Caco-2 (cell line): ENCODE measurements at regions not wholly inside any gene's neighbourhood (a gene's known extent, or its start where the extent isn't known, plus 50 kb on each side); places are given as distances from the start of the nearest gene placed in this dataset.
"Not testable (repeated sequence)": the region's sequence is repeated elsewhere in the genome, so short reads cannot be mapped to it uniquely, and the experiment has no call there.

Source experiments
- BruUV-seq: library from RNA; stranded (reverse); fragments of 400-500 nt; replicated peaks from 2 replicates; lab custom pipeline; 2021; lab: Mats Ljungman, UMichigan
- CTCF ChIA-PET: fragments of 300-600 bp; sonication (Branson Sonifier 250); formaldehyde crosslinking; loops from one replicate; lab custom pipeline; 2022; ENCODE audit warnings: antibody characterized with exemption; lab: Charles Lee
- POLR2A ChIA-PET: fragments of 300-600 bp; sonication (Branson Sonifier 250); formaldehyde crosslinking; loops from one replicate; lab custom pipeline; 2022; ENCODE audit warnings: antibody characterized with exemption; lab: Charles Lee
- DNase-seq, 2 experiments: peaks; one replicate each; pipeline versions ENCODE4 v3.0.0 to v3.0.0-alpha.2; 2020 to 2022
- H3K27me3 ChIP-seq: replicated peaks from 2 replicates; pipeline ENCODE4 v1.6.0; 2011; ENCODE audit warnings: low read length; ENCODE audit not compliant: control insufficient read depth, insufficient read depth
- H3K36me3 ChIP-seq: 2 replicates; pipeline ENCODE4 v1.5.1; 2011; ENCODE audit warnings: low read length; ENCODE audit not compliant: control insufficient read depth, insufficient read depth
- H3K4me1 ChIP-seq: fragments of 250-450 bp; sonication (Bioruptor Pico); 2 replicates; pipeline ENCODE4 v1.5.1; 2020; ENCODE audit warnings: mild to moderate bottlenecking
- H3K4me3 ChIP-seq: 2 replicates; pipeline ENCODE4 v1.5.1; 2011; ENCODE audit warnings: low read depth, mild to moderate bottlenecking, control low read depth, low read length
- H3K9me3 ChIP-seq: fragments of 250-450 bp; sonication (Bioruptor Pico); 2 replicates; pipeline ENCODE4 v1.5.1; 2020; ENCODE audit warnings: mild to moderate bottlenecking, moderate library complexity
- H3K27ac Mint-ChIP-seq: one replicate; pipeline ENCODE4 v1.8.0; 2022; ENCODE audit warnings: mixed read lengths; ENCODE audit not compliant: unreplicated experiment
- H3K27me3 Mint-ChIP-seq: one replicate; pipeline ENCODE4 v1.8.0; 2022; ENCODE audit warnings: mixed read lengths; ENCODE audit not compliant: insufficient read depth, unreplicated experiment
- H3K36me3 Mint-ChIP-seq: one replicate; pipeline ENCODE4 v1.8.0; 2022; ENCODE audit warnings: mild to moderate bottlenecking, mixed read lengths; ENCODE audit not compliant: insufficient read depth, unreplicated experiment
- H3K4me1 Mint-ChIP-seq: one replicate; pipeline ENCODE4 v1.8.0; 2022; ENCODE audit warnings: low read depth, mixed read lengths; ENCODE audit not compliant: unreplicated experiment
- H3K4me3 Mint-ChIP-seq: one replicate; pipeline ENCODE4 v1.8.0; 2022; ENCODE audit warnings: mild to moderate bottlenecking, moderate library complexity, mixed read lengths; ENCODE audit not compliant: unreplicated experiment
- H3K9me3 Mint-ChIP-seq: one replicate; pipeline ENCODE4 v1.8.0; 2022; ENCODE audit warnings: mixed read lengths; ENCODE audit not compliant: unreplicated experiment
- intact Hi-C: fragments of 100-400 bp; cut with micrococcal nuclease; formaldehyde crosslinking; loops from one replicate; pipeline ENCODE4 v1.10.0; 2022; ENCODE audit not compliant: unreplicated experiment
- TF ChIP-seq, protein P1 (sequence below), 2 experiments: fragments of 200-600 bp in 1 of 2; IDR thresholded peaks; 1 replicate in 1 of 2; 2 replicates in 1 of 2; pipeline versions ENCODE4 v1.5.1 to v1.8.0; 2011 to 2022; ENCODE audit warnings: antibody characterized with exemption in 1 of 2, control low read depth in 1 of 2, inconsistent platforms in 1 of 2, low read depth in 1 of 2, low read length in 1 of 2, mild to moderate bottlenecking in 1 of 2, moderate library complexity in 1 of 2; ENCODE audit not compliant: insufficient read depth in 1 of 2, severe bottlenecking in 1 of 2, unreplicated experiment in 1 of 2

DNA sequence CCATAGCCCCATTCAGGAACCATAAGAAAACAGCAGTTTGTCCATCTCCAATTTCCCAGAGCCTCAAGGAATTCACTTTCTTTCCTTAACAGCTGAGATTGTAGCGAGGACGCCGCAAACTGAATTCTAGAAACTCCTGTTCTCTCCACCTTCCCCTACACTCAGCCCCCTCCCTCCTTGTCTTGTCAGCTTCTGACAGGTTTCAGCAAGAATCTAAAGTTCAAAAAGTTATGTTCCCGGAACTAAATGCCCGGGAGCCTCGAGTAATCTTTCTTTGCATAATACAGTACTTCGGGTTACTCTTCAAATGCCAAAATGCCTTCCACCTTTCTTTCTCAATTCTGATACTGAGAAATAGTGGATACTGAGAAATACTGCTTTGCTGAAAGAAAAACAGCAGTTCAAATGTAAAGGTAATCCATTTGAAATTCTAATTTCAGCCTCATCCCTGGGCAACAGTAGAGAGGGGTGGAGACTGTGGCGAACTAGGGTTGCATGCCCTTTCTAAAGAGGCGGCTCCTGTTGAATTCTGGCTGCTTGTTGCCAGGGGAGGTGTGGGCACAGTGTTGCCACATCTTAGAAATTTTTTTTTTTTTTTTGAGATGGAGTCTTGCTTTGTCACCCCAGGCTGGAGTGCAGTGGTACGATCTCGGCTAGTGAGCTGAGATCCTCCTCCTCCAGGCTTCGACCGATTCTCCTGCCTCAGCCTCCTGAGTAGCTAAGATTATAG lies 63.5 kb upstream of the USP7 start:
- no peaks in the 10 kb centered on the region for H3K36me3 Mint-ChIP-seq
- BruUV-seq = no TSS peak
- Histone ChIP-seq H3K27me3 (no peaks in the 10 kb centered on the region), H3K4me3 (no peak overlapping the region), H3K36me3 (no peaks in the 10 kb centered on the region), H3K4me1 (no peaks in the 10 kb centered on the region), H3K9me3 (no peaks in the 10 kb centered on the region)
- H3K27me3 Mint-ChIP-seq = no peaks in the 10 kb centered on the region
- H3K4me3 Mint-ChIP-seq = no peak overlapping the region
- H3K27ac Mint-ChIP-seq = no peak overlapping the region
- POLR2A ChIA-PET = no interaction called here
- CTCF ChIA-PET = no interaction called here
- no peak for DNase-seq
- TF ChIP-seq, protein P1, sequence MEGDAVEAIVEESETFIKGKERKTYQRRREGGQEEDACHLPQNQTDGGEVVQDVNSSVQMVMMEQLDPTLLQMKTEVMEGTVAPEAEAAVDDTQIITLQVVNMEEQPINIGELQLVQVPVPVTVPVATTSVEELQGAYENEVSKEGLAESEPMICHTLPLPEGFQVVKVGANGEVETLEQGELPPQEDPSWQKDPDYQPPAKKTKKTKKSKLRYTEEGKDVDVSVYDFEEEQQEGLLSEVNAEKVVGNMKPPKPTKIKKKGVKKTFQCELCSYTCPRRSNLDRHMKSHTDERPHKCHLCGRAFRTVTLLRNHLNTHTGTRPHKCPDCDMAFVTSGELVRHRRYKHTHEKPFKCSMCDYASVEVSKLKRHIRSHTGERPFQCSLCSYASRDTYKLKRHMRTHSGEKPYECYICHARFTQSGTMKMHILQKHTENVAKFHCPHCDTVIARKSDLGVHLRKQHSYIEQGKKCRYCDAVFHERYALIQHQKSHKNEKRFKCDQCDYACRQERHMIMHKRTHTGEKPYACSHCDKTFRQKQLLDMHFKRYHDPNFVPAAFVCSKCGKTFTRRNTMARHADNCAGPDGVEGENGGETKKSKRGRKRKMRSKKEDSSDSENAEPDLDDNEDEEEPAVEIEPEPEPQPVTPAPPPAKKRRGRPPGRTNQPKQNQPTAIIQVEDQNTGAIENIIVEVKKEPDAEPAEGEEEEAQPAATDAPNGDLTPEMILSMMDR (IDR thresholded peaks at IDR 0.05; ENCODE audit: insufficient read depth in 1 of 2, low read depth in 1 of 2, low read length in 1 of 2, severe bottlenecking in 1 of 2, unreplicated experiment in 1 of 2) = no peak
- intact Hi-C loops = no loop called here
- H3K4me1 Mint-ChIP-seq = no peaks in the 10 kb centered on the region
- no peaks in the 10 kb centered on the region for H3K9me3 Mint-ChIP-seq

DNA sequence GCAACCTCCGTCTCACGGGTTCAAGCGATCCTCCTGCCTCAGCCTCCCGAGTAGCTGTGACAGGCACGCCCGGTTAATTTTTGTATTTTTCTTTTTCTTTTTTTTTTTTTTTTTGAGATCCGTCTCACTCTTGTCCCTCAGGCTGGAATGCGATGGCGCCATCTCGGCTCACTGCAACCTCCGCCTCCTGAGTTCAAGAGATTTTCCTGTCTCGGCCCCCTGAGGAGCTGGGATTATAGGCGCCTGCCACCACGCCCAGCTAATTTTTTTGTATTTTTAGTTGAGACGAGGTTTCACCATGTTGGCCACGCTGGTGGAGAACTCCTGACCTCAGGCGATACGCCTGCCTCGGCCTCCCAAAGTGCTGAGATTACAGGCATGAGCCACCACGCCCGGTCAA lies 63.0 kb upstream of the HAPSTR1 start:
- H3K9me3 ChIP-seq, BruUV-seq, H3K4me3 Mint-ChIP-seq, H3K4me1 Mint-ChIP-seq, intact Hi-C loops, DNase-seq, H3K27me3 ChIP-seq, H3K36me3 ChIP-seq, H3K9me3 Mint-ChIP-seq, H3K4me3 ChIP-seq, H3K36me3 Mint-ChIP-seq, H3K4me1 ChIP-seq, H3K27me3 Mint-ChIP-seq, H3K27ac Mint-ChIP-seq: not testable (repeated sequence)
- ChIA-PET CTCF (interaction anchor here (0.8 to 1.1 kb wide), 2 partner anchors 20 to 62 kb away, joined by 3 to 9 read pairs; no protein-coding TSS in a partner anchor), POLR2A (interaction anchor here (0.7 kb wide), 1 partner anchor 10 kb away, joined by 5 read pairs; no protein-coding TSS in a partner anchor)

DNA sequence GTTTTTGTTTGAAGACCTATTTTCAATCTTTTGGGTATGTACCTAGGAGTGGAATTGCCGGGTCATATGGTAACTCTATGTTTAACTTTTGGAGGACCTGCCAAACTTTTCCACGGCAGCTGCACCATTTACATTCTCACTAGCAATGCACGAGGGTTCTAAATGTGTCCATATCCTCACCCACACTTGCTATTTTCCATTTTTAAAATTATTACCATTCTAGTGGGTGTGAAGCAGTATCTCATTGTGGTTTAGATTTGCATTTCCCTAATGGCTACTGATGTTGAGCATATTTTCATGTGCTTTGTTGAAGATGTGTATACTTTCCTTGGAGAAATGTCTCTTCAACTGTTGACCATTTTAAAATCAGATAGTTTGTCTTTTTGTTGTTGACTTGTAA lies 60.3 kb upstream of the HAPSTR1 start:
- Mint-ChIP-seq H3K36me3 (no peaks in the 10 kb centered on the region), H3K9me3 (no peaks in the 10 kb centered on the region), H3K4me1 (no peaks in the 10 kb centered on the region), H3K4me3 (no peak overlapping the region), H3K27ac (no peak overlapping the region), H3K27me3 (no peaks in the 10 kb centered on the region)
- BruUV-seq = no TSS peak
- TF ChIP-seq, protein P1 (IDR thresholded peaks at IDR 0.05; ENCODE audit: insufficient read depth in 1 of 2, low read depth in 1 of 2, low read length in 1 of 2, severe bottlenecking in 1 of 2, unreplicated experiment in 1 of 2) = no peak
- no peak overlapping the region for H3K4me3 ChIP-seq
- no peak for DNase-seq
- H3K9me3 ChIP-seq = no peaks in the 10 kb centered on the region
- intact Hi-C loops = no loop called here
- no peaks in the 10 kb centered on the region for H3K4me1 ChIP-seq
- CTCF ChIA-PET = no interaction called here
- no peaks in the 10 kb centered on the region for H3K36me3 ChIP-seq
- H3K27me3 ChIP-seq = no peaks in the 10 kb centered on the region
- POLR2A ChIA-PET = no interaction called here
